Ecto neural progenitor cell (in vitro differentiated cells): ENCODE measurements at regions not wholly inside any gene's neighbourhood (a gene's known extent, or its start where the extent isn't known, plus 50 kb on each side); places are given as distances from the start of the nearest gene placed in this dataset.

Source experiments
- DNase-seq: peaks from one replicate; pipeline ENCODE4 v3.0.0-alpha.2; 2018; ENCODE audit warnings: low spot score

DNA sequence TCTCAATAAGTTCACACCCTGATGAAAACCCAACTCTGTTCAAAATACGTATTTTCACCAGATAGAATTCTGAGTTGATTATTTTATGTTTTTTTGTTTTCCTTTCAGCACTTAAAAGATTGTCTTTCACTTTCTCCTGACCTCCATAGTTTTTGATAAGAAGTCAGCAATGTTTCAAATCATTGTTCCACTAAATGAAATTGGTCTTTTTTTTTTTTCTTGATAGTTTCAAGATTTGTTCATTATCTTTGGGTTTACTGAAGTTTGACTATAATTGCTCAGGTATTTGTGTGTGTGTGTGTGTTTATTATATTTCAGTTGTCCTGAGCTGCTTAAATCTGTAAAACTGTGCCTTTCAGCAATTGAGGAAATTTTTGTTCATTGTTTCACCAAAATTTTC lies 498.7 kb downstream of the TLE1 start:
- no peak for DNase-seq

DNA sequence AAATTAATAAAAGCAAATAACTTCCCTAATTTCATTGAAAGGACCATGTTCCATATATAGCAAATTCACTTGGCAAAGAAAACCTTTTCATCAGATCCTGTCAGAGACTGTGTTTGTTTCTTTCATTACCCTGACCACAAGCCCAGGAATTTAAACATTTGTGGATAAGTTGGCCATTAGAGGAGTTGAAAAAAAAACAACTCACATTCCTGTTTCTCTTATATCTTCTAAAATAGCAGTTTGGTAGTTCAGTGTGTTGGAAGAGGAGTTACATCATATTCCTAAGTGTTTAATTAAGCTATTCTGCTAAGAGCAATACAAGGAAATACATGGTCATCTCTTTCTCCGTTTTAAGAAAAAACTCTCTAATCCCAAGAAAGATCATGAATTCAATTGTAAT lies 505.6 kb downstream of the TLE1 start:
- no peak for DNase-seq

DNA sequence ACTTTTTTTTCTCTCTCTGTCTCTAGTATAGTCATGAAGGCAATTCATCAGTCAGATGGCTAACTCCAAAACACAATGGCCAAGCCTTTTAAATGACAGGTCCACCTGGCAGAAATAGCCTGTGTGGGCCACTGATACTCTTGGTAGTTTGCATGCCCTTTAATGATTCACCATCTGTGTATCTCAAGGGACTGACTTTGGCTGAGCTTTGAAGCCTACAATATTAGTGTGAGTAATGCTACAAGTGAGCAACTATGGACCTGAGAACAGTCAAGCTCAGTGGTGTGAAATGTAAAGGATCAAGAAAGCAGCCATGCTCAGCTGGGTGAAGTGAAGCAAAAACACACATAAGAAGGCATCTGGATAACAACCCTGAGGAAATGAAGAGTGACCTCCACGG lies 506.9 kb downstream of the TLE1 start:
- DNase-seq = no peak

DNA sequence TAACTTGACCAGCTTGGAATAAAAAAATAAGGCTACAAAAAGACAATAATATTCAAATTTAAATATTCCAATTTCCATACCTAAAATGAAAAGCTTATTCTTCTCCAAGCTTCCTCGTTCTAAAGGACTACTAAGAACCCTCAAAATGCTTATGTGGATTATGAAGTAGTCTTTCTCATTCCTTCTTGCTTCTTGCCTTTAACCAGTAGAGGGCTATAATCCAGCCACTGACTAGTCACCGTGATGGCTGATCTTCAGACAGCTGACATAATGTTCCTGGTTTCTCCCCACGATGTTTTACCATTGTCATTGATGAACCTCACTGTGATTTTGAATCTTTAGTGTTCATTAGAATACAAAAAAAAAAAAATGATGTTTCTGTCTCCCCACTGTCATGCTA lies 515.3 kb downstream of the TLE1 start:
- no peak for DNase-seq

DNA sequence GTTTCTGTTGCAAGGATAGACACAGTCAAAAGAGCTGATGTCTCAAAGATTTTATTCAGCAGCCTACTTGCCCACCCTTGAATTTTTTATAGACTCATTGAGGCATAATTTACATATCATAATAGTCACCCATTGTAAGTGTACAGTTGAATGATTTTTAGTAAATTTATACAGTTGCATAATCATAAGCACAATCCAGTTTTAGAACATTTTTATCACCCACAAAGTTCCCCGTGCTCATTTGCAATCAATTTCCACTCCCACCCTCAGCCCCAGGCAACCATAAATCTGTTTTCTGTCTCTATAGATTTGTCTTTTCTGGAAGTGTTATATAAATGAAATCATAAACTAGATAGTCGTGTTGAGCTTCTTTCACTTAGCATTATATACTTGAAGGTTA lies 517.7 kb downstream of the TLE1 start:
- DNase-seq = no peak

DNA sequence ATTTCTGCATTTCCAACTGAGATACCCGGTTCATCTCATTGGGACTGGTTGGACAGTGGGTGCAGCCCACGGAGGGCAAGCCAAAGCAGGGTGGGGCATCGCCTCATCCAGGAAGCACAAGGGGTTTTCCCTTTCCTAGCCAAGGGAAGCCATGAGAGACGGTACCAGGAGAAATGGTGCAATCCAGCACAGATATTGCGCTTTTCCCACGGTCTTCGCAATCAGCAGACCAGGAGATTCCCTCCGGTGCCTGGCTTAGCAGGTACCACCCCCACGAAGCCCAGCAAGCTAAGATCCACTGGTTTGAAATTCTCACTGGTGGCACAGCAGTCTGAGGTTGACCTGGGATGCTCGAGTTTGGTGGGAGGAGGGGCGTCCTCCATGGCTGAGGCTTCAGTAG lies 527.0 kb downstream of the TLE1 start:
- DNase-seq = no peak

DNA sequence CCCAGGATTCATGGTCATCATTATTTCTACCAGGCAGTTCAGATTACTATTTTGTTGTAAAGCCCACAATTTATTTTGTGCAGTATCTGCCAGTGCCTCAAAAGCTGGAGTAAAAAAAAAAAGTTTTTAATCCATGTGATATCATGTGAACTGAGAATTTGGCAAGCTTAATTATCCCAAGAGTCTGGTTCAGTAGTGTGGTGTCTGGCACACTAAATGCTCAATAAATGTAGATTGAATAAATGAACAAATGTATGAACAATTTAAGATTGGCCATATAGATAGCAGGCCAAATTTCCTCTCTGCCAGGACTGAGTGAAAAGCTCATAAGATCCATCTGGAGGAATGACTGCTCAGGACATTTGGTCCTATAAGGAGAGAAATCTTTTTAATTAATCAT lies 533.0 kb downstream of the TLE1 start:
- no peak for DNase-seq

DNA sequence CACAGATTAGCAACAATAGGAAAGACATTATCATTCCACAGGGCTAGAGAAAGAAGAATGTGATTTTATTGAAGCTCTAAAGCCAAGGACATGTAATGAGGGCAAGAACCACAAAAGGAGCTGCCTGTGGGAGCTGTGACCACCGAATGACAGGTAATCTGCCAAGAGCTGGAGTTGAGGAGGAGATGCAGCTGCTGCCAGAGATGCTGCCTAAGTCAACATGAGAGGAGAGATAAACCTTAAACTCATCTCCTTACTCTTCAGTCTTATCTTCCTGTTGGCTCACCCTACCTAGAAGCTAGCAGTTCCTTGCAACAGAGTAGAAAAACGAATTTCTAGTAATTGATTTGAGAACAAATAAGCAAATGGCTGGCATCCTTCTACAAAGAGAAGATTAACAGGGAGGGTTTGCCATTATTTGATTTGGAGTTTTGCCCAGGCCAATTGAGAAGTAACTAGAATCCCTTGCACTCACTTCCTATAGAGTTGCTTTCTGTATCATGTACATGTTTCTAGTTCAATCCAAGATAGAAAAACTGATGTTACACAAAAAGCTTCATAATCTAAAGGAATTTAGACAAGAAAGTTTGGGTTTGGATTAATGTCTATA lies 539.2 kb downstream of the TLE1 start:
- no peak for DNase-seq

DNA sequence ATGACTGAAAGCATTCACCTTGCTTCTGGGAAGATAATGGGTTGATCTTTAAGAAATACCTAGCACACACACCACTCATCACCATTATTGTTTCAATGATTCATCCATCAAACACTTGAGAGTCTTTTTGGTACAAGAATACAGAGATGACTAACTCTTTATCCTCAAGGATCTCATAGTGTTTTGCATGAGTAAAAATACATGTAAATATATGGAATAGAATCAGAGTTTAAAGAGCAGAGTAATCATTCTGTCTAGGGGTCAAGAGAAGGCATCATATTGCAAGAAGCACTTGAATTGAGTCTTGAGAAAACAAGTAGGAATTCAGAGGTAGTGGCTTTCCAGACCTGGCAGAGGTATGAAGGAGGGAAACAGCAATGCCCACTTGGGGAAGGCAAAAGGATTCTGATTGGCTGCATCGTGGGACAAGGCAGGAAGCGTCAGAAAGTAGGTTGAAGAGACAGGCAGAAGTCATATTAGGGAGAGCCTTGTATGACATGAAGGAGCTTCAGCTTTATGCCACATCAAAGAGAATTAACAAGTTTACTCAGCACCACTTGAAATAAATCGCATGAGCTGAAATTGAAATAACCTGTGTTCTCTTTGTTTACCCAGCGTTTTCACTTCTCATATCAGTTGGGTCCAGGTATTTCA lies 542.5 kb downstream of the TLE1 start:
- DNase-seq = no peak

DNA sequence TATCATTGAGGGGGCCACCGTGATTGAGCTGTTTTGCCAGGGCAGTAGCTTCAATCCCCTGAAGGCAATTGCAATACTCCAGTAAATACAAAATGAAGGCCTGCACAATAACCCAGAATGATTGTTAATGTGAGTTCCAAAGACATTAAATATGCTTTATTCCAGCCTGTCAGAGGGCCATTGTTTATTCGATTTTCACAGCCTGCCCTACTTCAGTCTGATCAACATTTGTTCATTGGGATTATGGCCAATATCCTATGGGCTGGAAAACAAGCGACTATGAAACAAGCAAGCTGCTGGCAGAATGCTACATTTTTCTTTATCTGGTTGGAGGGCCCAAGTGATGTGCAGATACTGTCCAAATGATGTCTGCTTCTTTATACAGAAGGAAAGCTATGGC lies 543.1 kb downstream of the TLE1 start:
- no peak for DNase-seq

DNA sequence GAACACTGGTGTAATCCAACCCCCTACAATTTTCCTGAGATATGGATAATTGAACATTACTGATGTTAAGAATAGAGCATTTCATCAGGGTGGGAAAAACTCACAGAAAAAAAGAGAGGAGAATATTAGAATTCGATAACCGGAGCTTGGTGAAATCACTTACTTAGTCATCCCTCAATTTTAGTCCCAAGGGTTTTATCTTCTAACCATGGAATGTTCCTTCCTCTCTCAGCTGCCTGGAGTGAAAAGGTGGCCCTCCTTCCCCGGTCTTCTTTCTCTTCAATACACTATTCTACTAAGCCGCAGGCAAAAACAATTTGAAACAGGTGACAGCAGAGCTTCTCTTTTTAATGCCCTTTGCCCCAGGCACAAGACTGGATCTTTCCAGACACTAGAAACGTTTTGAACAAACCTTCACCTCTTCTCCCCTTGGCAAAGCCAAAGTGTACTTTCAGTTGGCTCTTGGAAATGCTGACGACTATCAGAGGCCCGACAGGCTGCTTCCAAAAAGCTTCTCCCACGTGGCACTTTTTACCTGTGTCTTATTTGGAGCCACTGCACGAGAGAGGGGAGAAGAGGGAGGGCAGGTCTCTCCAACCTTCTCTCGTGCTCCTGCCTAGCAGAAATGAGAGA lies 543.9 kb downstream of the TLE1 start:
- no peak for DNase-seq

DNA sequence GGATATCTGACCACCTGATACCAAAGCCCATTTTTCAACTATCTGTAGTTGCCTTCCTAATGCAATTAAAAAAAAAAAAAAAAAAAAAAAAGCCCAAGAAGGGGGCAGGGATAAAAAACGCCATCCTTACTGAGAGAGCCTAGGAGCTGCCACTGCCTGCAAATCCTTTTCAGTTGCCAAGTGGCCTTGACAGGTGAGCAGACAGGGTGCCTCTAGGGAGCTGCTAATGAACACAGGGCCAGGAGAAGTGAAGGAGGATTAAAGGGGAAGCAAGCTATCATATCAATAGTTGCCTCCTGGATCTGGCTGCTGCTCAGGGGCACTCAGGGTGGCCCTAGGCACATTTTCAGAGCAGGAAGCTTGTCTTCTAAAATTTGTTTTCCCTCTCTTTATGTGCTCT lies 547.4 kb downstream of the TLE1 start:
- no peak for DNase-seq

DNA sequence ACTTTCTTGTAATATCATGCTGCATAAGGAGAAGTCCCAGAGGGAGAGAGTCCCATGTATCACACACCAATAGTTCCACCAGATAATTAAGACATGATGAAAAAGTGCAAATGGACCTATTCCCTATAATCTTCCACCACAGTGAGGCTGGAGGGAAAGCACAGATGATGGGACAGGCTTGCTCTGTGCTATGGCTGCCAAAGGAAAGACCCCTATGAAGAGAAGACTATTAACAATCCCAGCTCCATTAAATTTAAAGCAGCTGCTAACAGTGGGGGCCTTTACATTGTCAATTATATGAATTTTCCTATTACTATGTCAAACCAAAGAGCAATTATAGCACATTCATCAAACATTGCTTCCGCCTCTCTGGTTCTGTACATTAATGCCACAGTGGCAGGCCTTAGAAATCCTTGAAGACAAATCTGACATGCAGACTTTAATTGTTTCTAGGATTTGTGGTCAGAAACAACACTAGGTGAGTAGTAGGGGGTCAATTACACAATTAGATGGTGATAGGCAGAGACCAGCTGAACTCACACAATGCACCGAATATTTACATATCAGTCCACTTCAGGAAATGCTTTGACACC lies 551.3 kb downstream of the TLE1 start:
- DNase-seq = no peak

DNA sequence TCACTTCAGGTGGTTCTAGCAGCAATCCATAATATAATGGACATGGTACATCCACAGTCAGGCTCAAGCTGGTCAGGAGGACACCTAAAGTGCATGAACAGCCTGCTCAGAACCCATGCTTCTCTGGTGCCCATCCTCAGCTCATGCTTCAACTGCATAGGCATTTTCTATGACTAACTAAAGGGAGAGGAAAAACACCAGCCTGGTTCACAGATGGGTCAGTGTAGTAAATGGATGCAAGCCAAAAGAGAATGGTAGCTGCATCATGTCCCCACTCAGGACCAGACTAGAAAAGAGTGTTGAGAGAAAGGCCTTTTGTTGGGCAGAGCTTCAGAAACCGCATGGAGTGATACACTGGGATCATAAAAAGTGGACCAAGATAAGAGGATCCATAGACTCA lies 556.6 kb downstream of the TLE1 start:
- no peak for DNase-seq

DNA sequence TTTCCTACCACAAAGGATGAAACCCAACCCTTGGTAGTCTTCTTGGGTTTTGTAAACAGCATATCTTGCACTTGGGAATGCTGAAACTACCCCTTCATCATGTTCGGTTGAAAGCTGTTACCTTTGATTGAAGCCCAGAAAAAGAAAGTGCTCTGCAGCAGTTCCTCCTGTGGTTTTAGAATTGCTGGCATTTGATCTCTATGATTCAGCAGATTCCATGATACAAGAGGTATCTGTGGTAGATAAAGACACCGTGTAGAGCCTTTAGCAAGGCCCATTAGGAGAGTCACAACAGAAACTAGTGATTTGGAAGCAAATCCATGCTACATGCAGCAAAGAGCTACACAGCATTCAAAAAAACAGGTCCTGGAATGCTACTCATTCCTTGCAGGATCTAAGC lies 557.0 kb downstream of the TLE1 start:
- no peak for DNase-seq

DNA sequence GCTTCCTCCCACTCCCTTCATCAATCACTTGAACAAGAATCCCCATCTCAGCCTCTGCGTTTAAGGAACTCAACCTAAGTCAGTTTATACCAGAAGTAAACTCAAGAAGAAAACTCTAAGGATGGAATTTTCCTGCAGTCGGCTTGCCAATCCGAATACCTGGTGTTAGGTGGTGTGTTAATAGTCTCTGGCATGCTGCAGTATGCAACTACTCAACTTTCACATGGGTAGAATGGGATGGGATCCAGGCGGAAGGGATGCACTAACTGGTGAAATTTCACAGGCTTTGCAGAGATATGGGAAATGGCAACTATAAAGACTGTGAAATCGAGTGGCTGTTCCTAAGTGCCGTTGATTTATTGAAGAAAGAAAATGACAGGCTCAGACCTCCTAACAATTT lies 560.6 kb downstream of the TLE1 start:
- DNase-seq = no peak

DNA sequence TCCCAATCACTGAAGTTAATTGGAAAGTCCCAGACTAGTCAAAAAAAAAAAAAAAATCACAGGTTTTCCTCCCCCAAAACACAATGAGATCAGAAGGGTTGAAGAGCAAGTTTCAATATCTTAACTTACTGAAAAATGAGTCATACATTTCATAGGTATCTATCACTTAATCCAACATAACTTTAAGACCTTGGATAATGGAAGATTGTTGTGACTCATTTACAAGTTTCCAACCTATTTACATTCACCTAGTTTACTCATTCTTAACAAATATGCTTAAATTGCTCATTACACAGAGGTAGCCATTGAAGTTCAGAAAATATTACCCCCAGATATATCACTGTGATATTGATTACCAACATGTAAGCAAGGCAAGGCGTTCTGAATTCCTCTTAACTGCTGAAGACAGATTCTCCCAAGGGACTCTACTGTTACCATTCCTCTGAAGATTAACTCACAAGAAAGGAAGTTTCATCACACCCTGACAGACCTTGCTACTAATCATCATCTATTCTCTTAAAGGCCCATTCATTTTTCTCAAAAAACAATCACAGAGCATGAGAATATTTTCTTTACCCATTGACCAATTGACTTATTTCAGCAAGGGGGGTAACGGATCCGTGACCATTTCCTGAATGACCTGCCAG lies 563.8 kb downstream of the TLE1 start:
- DNase-seq = no peak

DNA sequence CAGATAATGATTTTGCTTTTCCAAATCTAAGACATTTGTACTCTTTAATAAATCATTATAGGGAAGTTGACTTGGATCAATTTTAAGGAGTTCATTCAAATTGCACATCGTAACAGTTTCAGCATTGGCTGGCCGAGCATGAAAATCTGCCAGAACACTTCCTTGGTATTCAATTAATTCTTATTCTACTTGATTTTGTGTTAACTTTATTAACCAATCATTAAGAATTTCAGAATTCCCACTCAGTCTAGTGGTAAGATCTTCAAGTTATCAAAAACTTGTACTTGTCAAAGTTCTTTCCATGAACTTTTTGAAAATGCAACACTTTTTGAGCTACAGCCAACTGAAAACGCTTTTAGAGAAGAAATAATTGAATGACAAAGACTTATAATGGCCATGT lies 565.8 kb downstream of the TLE1 start:
- DNase-seq = no peak

DNA sequence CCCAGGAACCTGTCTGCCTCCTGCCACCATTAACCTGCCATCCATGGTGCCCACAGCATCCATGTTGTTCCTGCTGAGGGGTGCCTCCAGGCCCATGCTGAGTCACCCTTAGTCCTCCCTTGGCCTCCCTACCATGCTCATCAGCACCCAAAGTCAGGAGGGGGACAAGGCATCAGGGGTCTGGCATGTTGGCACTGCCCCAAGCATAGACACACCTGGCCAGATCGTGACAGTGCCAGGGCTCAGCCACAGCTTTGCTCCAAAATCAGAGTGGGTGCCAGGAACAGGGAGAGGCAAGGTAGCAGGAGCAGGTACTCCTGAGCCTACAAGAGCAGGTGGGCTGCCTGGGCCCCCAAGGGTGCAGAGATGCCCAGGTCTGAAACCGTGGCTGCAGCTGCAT lies 566.6 kb downstream of the TLE1 start:
- no peak for DNase-seq

DNA sequence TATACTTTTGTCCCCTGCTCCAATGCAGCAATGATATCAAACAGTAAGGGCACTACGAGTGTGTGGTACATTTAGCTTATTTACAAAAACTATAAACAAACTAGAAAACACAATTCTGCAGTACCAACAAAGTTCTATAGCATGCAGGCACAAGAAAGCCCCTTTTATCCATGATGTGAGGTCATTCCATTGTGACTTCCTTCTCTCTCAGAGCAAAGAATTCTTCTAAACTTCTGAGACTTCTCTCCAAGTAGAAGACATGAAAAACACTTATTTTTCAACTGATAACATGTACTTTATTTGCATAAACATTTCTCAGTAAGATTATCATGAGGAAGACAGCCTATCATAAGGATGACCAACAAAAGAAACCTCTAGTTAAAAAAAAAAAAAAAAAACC lies 569.8 kb downstream of the TLE1 start:
- DNase-seq = no peak

DNA sequence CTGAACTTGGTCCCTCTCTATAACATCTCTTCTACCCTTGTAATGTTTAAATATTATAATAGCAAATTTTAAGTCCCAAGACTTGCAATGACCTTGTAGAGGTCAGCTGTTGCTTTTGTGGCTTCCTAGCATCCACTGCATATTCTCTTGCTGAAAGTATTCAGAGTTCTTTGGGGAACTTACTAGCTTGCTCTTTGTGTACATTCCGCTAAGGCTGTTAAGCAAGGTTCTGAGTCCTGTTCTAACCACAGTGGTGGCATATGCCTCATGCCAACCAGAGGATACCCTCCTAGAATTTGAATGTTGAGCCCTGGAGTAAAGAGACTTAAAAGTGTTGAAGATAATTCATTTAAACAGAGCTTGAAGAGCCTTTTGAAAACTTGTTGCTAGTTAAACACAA lies 570.9 kb downstream of the TLE1 start:
- DNase-seq = no peak

DNA sequence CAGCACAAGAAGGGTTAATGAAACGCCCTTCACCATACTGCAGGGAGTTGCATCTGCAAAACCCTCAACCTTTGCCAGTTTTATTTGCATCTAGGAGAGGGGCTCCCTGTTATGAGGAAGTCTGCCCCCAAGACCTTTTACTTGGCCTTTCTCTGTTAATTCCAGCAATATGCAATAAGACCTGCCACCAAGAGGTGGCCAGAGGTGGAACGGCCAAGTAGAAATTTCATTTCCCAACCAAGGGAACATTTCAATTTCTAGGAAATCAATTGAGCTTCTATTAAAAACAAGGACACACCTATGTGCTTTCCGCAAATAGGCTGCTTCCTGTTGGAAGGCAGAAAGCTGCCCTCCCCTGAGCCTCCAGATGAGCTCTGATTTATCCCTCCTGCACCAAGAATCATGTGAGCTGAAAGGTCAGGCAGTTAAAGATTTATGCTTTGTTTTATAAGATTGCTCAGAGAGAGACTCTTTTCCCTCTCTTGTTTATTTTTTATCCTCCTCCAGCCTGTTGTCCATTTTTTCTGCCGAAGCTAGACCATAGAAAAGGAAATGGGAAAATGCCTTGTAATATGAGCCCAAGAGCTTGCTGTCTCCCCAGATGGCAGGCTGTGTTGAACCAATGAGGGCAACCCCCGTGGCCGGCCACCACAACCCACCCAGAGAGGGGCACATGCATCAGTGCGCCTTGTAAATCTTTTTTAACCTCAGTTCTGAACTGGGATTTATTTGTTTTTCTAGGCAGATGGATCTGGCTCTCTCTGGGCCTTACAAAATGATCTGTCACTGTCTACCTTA lies 572.8 kb downstream of the TLE1 start:
- no peak for DNase-seq
